ENCODE measurements at regions not wholly inside any gene's neighbourhood (a gene's known extent, or its start where the extent isn't known, plus 50 kb on each side); places are given as distances from the start of the nearest gene placed in this dataset.

DNA sequence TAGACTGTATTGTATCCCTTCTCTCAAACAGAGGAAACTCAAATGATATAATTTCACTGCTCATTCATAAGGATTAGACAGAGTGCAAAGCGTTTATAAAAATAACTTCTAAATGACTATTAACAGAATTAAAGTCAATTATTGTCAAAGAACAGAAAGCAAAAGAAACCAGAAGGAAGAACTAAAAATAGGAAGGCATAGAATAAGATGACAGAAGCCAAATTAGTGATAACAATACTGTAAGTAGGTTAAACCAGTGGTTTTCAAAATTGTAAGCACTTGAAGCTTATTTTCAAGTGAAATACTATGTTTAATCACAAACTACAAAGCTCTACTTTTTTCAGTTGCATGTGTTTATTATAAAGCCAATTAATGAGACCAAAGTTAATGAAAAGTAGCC lies 305.2 kb downstream of the PPP1R2C start:
- Histone ChIP-seq H3K9me3 (ENCODE audit: low read length) (peaks cover 17% of the 10 kb centered on the region), H3K79me2 (ENCODE audit: low read length) (no peaks in the 10 kb centered on the region), H3K4me2 (ENCODE audit: low read depth, low read length, poor library complexity, severe bottlenecking) (no peak overlapping the region), H4K20me1 (ENCODE audit: insufficient read depth, low read depth, low read length) (no peaks in the 10 kb centered on the region), H3K4me3 (ENCODE audit: low read length) (no peak overlapping the region), H3K9ac (ENCODE audit: low read length) (no peak overlapping the region), H3K9me2 (replicated peaks; ENCODE audit: insufficient read depth, low read length) (no peaks in the 10 kb centered on the region), H3K36me3 (ENCODE audit: insufficient read depth, low read length) (no peaks in the 10 kb centered on the region), H3K27ac (ENCODE audit: low read length) (no peak overlapping the region), H2AFZ (ENCODE audit: low read length) (no peak overlapping the region), H3K27me3 (ENCODE audit: low read length) (no peaks in the 10 kb centered on the region), H3K4me1 (ENCODE audit: low read length) (no peaks in the 10 kb centered on the region)
- no peak for DNase-seq

- H3K4me2 ChIP-seq (ENCODE audit: low read depth, low read length, poor library complexity, severe bottlenecking) = no peak overlapping the region
Observed at GRCh38 chrX:42466332-42467046, 311.5 kb downstream of the PPP1R2C start.

GRCh38 chrX:42465821-42466220 lies 312.1 kb downstream of the PPP1R2C start:
- Histone ChIP-seq H3K27me3 (ENCODE audit: low read length) (no peaks in the 10 kb centered on the region), H3K36me3 (ENCODE audit: insufficient read depth, low read length) (no peaks in the 10 kb centered on the region), H3K4me1 (ENCODE audit: low read length) (no peaks in the 10 kb centered on the region), H3K27ac (ENCODE audit: low read length) (no peak overlapping the region), H3K4me2 (ENCODE audit: low read depth, low read length, poor library complexity, severe bottlenecking) (no peak overlapping the region), H3K4me3 (ENCODE audit: low read length) (no peak overlapping the region), H2AFZ (ENCODE audit: low read length) (no peak overlapping the region), H3K9ac (ENCODE audit: low read length) (no peak overlapping the region), H3K9me2 (replicated peaks; ENCODE audit: insufficient read depth, low read length) (no peaks in the 10 kb centered on the region), H4K20me1 (ENCODE audit: insufficient read depth, low read depth, low read length) (no peaks in the 10 kb centered on the region), H3K79me2 (ENCODE audit: low read length) (no peaks in the 10 kb centered on the region), H3K9me3 (ENCODE audit: low read length) (peaks cover 6% of the 10 kb centered on the region)
- DNase-seq = no peak

More at GRCh38 chrX:42466332-42467046, 311.5 kb downstream of the PPP1R2C start:
- H4K20me1 ChIP-seq (ENCODE audit: insufficient read depth, low read depth, low read length) = no peaks in the 10 kb centered on the region
- no peak overlapping the region for H3K27ac ChIP-seq (ENCODE audit: low read length)
- no peak for DNase-seq
- H2AFZ ChIP-seq (ENCODE audit: low read length) = no peak overlapping the region
- no peaks in the 10 kb centered on the region for H3K4me1 ChIP-seq (ENCODE audit: low read length)
- H3K9me3 ChIP-seq (ENCODE audit: low read length) = peaks cover 13% of the 10 kb centered on the region
- no peaks in the 10 kb centered on the region for H3K9me2 ChIP-seq (replicated peaks; ENCODE audit: insufficient read depth, low read length)
- no peaks in the 10 kb centered on the region for H3K79me2 ChIP-seq (ENCODE audit: low read length)
- no peaks in the 10 kb centered on the region for H3K36me3 ChIP-seq (ENCODE audit: insufficient read depth, low read length)
- no peaks in the 10 kb centered on the region for H3K27me3 ChIP-seq (ENCODE audit: low read length)
- H3K9ac ChIP-seq (ENCODE audit: low read length) = no peak overlapping the region
- no peak overlapping the region for H3K4me3 ChIP-seq (ENCODE audit: low read length)

GRCh38 chrX:42463706-42464490 lies 314.1 kb downstream of the PPP1R2C start:
- H3K4me1 ChIP-seq (ENCODE audit: low read length) = no peaks in the 10 kb centered on the region
- H3K9me2 ChIP-seq (replicated peaks; ENCODE audit: insufficient read depth, low read length) = no peaks in the 10 kb centered on the region
- no peaks in the 10 kb centered on the region for H4K20me1 ChIP-seq (ENCODE audit: insufficient read depth, low read depth, low read length)
- no peak overlapping the region for H3K27ac ChIP-seq (ENCODE audit: low read length)
- no peak for DNase-seq
- H2AFZ ChIP-seq (ENCODE audit: low read length) = no peak overlapping the region
- no peak overlapping the region for H3K4me2 ChIP-seq (ENCODE audit: low read depth, low read length, poor library complexity, severe bottlenecking)
- no peaks in the 10 kb centered on the region for H3K27me3 ChIP-seq (ENCODE audit: low read length)
- H3K9me3 ChIP-seq (ENCODE audit: low read length) = peaks cover 1% of the 10 kb centered on the region
- no peaks in the 10 kb centered on the region for H3K36me3 ChIP-seq (ENCODE audit: insufficient read depth, low read length)
- H3K9ac ChIP-seq (ENCODE audit: low read length) = no peak overlapping the region
- no peak overlapping the region for H3K4me3 ChIP-seq (ENCODE audit: low read length)
- no peaks in the 10 kb centered on the region for H3K79me2 ChIP-seq (ENCODE audit: low read length)

- Histone ChIP-seq H3K4me2 (ENCODE audit: low read depth, low read length, poor library complexity, severe bottlenecking) (no peak overlapping the region), H3K36me3 (ENCODE audit: insufficient read depth, low read length) (no peaks in the 10 kb centered on the region), H3K27me3 (ENCODE audit: low read length) (no peaks in the 10 kb centered on the region), H3K4me1 (ENCODE audit: low read length) (no peaks in the 10 kb centered on the region), H3K9ac (ENCODE audit: low read length) (no peak overlapping the region), H3K9me3 (ENCODE audit: low read length) (peaks cover 4% of the 10 kb centered on the region), H3K79me2 (ENCODE audit: low read length) (no peaks in the 10 kb centered on the region), H4K20me1 (ENCODE audit: insufficient read depth, low read depth, low read length) (no peaks in the 10 kb centered on the region), H2AFZ (ENCODE audit: low read length) (no peak overlapping the region), H3K9me2 (replicated peaks; ENCODE audit: insufficient read depth, low read length) (no peaks in the 10 kb centered on the region), H3K27ac (ENCODE audit: low read length) (no peak overlapping the region), H3K4me3 (ENCODE audit: low read length) (no peak overlapping the region)
- no peak for DNase-seq
Observed at GRCh38 chrX:42462917-42463316, 315.0 kb downstream of the PPP1R2C start.

- H4K20me1 ChIP-seq (ENCODE audit: insufficient read depth, low read depth, low read length) = no peaks in the 10 kb centered on the region
- H3K9me2 ChIP-seq (replicated peaks; ENCODE audit: insufficient read depth, low read length) = no peaks in the 10 kb centered on the region
- H3K9me3 ChIP-seq (ENCODE audit: low read length) = peaks cover 4% of the 10 kb centered on the region
- H3K79me2 ChIP-seq (ENCODE audit: low read length) = no peaks in the 10 kb centered on the region
- H3K4me2 ChIP-seq (ENCODE audit: low read depth, low read length, poor library complexity, severe bottlenecking) = no peak overlapping the region
- H3K27me3 ChIP-seq (ENCODE audit: low read length) = no peaks in the 10 kb centered on the region
- no peak for DNase-seq
- no peak overlapping the region for H3K9ac ChIP-seq (ENCODE audit: low read length)
- H2AFZ ChIP-seq (ENCODE audit: low read length) = no peak overlapping the region
- H3K4me1 ChIP-seq (ENCODE audit: low read length) = no peaks in the 10 kb centered on the region
- no peak overlapping the region for H3K27ac ChIP-seq (ENCODE audit: low read length)
- H3K36me3 ChIP-seq (ENCODE audit: insufficient read depth, low read length) = no peaks in the 10 kb centered on the region
- H3K4me3 ChIP-seq (ENCODE audit: low read length) = no peak overlapping the region
Observed at GRCh38 chrX:42460706-42461105, 317.3 kb downstream of the PPP1R2C start.

GRCh38 chrX:42459735-42460134 lies 318.2 kb downstream of the PPP1R2C start:
- Histone ChIP-seq H3K9me2 (replicated peaks; ENCODE audit: insufficient read depth, low read length) (no peaks in the 10 kb centered on the region), H4K20me1 (ENCODE audit: insufficient read depth, low read depth, low read length) (no peaks in the 10 kb centered on the region), H3K4me1 (ENCODE audit: low read length) (no peaks in the 10 kb centered on the region), H3K36me3 (ENCODE audit: insufficient read depth, low read length) (no peaks in the 10 kb centered on the region), H2AFZ (ENCODE audit: low read length) (no peak overlapping the region), H3K27me3 (ENCODE audit: low read length) (no peaks in the 10 kb centered on the region), H3K27ac (ENCODE audit: low read length) (no peak overlapping the region), H3K79me2 (ENCODE audit: low read length) (no peaks in the 10 kb centered on the region), H3K9ac (ENCODE audit: low read length) (no peak overlapping the region), H3K4me3 (ENCODE audit: low read length) (no peak overlapping the region), H3K9me3 (ENCODE audit: low read length) (peaks cover 7% of the 10 kb centered on the region), H3K4me2 (ENCODE audit: low read depth, low read length, poor library complexity, severe bottlenecking) (no peak overlapping the region)
- DNase-seq = no peak

DNA sequence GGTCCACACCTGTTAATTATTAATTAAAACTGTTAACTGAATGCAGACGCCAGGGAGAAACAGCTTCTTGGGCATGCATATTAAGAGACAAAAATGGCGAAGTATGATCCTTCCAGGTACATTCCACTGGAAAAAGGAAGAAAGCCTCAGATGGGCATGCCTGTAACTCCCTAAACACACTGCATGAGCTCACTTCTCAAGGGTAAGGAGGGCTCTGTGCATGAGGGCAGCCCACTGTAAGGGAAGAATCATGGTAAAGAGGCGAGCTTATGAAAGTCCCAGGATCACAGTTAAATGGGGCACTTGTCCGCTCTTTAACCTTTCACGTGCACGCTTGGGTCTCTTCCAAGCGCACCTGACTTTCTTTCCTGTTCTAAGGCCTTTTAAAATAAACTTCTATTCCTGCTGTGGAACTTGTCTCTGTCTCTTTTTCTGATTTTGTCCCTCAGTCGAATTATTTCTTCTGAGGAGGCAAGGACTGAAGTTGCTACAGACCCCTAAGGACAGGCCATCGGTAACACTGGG lies 321.7 kb downstream of the PPP1R2C start:
- Histone ChIP-seq H3K27ac (ENCODE audit: low read length) (no peak overlapping the region), H3K4me1 (ENCODE audit: low read length) (no peaks in the 10 kb centered on the region), H3K4me3 (ENCODE audit: low read length) (no peak overlapping the region), H3K9ac (ENCODE audit: low read length) (no peak overlapping the region), H3K79me2 (ENCODE audit: low read length) (no peaks in the 10 kb centered on the region), H4K20me1 (ENCODE audit: insufficient read depth, low read depth, low read length) (no peaks in the 10 kb centered on the region), H3K9me2 (replicated peaks; ENCODE audit: insufficient read depth, low read length) (no peaks in the 10 kb centered on the region), H3K9me3 (ENCODE audit: low read length) (peaks cover 7% of the 10 kb centered on the region; the same call in 1 of the 2 replicates), H3K4me2 (ENCODE audit: low read depth, low read length, poor library complexity, severe bottlenecking) (no peak overlapping the region), H2AFZ (ENCODE audit: low read length) (no peak overlapping the region), H3K27me3 (ENCODE audit: low read length) (no peaks in the 10 kb centered on the region), H3K36me3 (ENCODE audit: insufficient read depth, low read length) (no peaks in the 10 kb centered on the region)
- no peak for DNase-seq
